Right cardiac atrium (tissue), 5 donors: ENCODE measurements at regions not wholly inside any gene's neighbourhood (a gene's known extent, or its start where the extent isn't known, plus 50 kb on each side); places are given as distances from the start of the nearest gene placed in this dataset.

Source experiments
- ATAC-seq, 2 donors: fragments of 200-7000 bp; cut with Tn5 transposase; one replicate each; pipeline versions ENCODE4 v1.8.0 to v1.9.1; 2020; ENCODE audit warnings: moderate library complexity in 2 of 2, mild to moderate bottlenecking in 1 of 2
- DNase-seq, 3 donors: peaks; one replicate each; pipeline ENCODE4 v3.0.0-alpha.2; 2020
- H3K27ac ChIP-seq: one replicate; pipeline ENCODE4 v1.5.1; 2013; ENCODE audit warnings: mild to moderate bottlenecking, low read length, control low read depth, moderate library complexity
- H3K27me3 ChIP-seq: one replicate; pipeline ENCODE4 v1.6.1; 2013; ENCODE audit not compliant: control insufficient read depth, insufficient read depth
- H3K4me1 ChIP-seq: one replicate; pipeline ENCODE4 v1.6.1; 2013; ENCODE audit warnings: low read length; ENCODE audit not compliant: control insufficient read depth, insufficient read depth
- H3K4me3 ChIP-seq: one replicate; pipeline ENCODE4 v1.5.1; 2013; ENCODE audit warnings: low read length, control low read depth
- H3K9me3 ChIP-seq: one replicate; pipeline ENCODE4 v1.6.1; 2013; ENCODE audit warnings: low read length; ENCODE audit not compliant: control insufficient read depth
- WGBS: extraction: QIAGEN DNeasy Blood & Tissue Kit; methylation state at CpG from one replicate; pipeline ENCODE4 v1.1.7; 2013; 5-methylcytosine and 5-hydroxymethylcytosine counted together
- intact Hi-C, 4 donors: fragments of 100-400 bp; cut with DNase I; formaldehyde crosslinking; loops; one replicate each; pipeline versions ENCODE4 v1.11.0 to v1.14.0; 2022 to 2023
- donor health status: healthy with polysubstance abuse.
- donor health status: DM: no; HTN: yes; CAD: no.
- donor health status: DM: no; HTN: no; CAD: no.
- donor health status: DM: no; HTN: yes; CAD: no; lungs with severe emphysema.
- donor health status: DM: yes; HTN: yes; CAD: no.

DNA sequence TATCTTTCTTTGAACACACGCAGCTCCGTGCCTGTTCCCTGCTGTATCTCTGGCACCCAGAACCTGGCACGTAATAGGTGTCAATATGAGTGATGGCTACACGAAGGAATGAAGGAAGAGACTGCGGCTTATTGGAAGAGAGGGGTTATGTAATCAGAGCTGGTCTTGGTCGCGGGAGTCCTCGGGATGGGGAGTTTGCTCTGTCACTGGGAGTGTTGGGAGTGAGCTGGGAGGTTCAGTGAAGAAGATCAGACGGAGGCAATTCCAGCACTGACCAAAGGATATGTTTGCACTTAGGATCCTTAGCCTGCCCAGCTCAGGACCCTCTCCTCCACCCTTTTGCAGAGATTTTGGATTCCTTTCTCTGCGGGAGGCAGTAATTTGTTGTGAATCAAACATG, 709.1 kb downstream of the PTPRU start:
- H3K27ac ChIP-seq: no peak overlapping the region
- no peaks in the 10 kb centered on the region for H3K9me3 ChIP-seq
- H3K4me3 ChIP-seq: no peak overlapping the region
- H3K4me1 ChIP-seq: no peaks in the 10 kb centered on the region
- no peak for DNase-seq
- H3K27me3 ChIP-seq: no peaks in the 10 kb centered on the region
- WGBS: 29% methylated on average over 10 of the region's 10 CpGs
- intact Hi-C loops: no loop called here
- ATAC-seq: no peak

DNA sequence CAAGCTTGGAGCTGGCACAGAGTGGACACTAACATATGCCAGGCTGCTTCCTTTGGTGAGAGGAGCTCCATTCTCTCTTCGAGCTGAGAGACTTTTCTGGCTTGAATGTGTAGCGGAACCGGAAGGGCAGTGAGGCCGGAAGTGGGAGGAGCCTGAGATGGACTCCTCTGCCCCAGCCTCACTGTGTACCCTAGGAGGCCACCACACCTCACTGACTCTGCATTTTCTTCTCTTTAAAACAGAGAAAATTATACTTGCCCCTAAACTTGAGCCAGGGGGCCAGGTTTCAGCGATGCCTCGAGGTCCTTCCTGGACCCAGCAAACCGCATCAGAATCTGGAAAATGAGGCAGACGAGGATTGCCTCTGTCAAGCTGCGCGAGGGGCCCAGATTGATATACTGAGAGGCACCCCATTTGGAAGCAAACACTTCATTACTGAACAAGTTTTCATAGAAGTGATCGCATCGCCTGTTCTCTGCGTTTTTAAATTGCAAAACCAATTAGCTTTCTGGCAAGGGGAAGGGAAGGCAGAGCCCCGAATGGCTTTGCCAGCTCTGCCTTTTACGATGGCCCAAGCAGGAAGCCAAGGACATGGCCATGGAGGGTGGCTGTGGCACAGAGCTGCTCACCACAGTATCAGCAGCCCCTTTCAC, 708.1 kb downstream of the PTPRU start:
- no peak overlapping the region for H3K27ac ChIP-seq
- no peak for DNase-seq
- H3K9me3 ChIP-seq: no peaks in the 10 kb centered on the region
- intact Hi-C loops: no loop called here
- 66% methylated on average over 15 of the region's 15 CpGs for WGBS
- H3K4me3 ChIP-seq: no peak overlapping the region
- no peak for ATAC-seq
- no peaks in the 10 kb centered on the region for H3K4me1 ChIP-seq
- H3K27me3 ChIP-seq: no peaks in the 10 kb centered on the region

DNA sequence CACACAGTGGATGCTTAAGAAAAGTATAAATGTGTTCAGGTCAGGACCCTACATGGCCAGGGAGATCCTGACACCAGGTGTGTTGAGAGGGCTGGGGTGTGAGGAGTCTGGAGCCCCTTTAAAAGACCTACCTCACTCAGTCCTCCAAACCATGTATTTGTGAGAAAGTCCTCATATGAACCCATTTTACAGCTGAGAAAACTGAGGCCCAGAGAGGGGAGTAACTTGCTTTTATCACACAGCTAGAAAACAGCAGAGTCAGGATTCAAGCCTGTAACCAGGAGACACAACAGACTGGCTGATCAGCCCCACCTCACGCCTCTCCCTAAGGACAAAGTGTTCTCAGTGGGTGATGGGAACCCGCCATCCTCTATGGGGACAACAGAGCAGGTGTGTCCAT, 706.7 kb downstream of the PTPRU start:
- no peaks in the 10 kb centered on the region for H3K27me3 ChIP-seq
- no peak overlapping the region for H3K27ac ChIP-seq
- no peaks in the 10 kb centered on the region for H3K9me3 ChIP-seq
- no peak overlapping the region for H3K4me3 ChIP-seq
- no peak for ATAC-seq
- DNase-seq: no peak
- intact Hi-C loops: no loop called here
- no peaks in the 10 kb centered on the region for H3K4me1 ChIP-seq
- WGBS: 96% methylated on average over 2 of the region's 2 CpGs

DNA sequence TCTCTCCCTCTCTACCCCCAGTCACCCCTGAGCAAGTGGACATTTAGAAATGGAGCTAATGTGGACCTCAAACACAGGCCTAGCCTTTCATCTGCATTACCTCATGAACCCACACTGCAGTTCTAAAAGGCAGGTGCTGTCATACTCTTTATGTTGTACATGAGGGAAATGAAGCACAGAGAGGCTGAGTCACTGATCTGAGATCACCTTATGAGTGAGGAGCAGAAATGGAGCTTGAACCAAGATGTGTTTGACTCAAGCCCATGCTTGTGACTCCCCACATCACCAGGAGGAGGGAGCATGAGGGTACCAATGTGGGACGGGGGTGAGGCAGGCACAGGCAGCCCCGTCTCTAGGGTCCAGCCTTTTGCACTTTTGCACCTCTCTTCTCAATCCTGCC, 702.8 kb downstream of the PTPRU start:
- Histone ChIP-seq H3K9me3 (no peaks in the 10 kb centered on the region), H3K27me3 (no peaks in the 10 kb centered on the region), H3K4me1 (no peaks in the 10 kb centered on the region), H3K27ac (no peak overlapping the region), H3K4me3 (no peak overlapping the region)
- DNase-seq (no peak), ATAC-seq (no peak)
- WGBS: 85% methylated on average over 2 of the region's 2 CpGs
- intact Hi-C loops: no loop called here

DNA sequence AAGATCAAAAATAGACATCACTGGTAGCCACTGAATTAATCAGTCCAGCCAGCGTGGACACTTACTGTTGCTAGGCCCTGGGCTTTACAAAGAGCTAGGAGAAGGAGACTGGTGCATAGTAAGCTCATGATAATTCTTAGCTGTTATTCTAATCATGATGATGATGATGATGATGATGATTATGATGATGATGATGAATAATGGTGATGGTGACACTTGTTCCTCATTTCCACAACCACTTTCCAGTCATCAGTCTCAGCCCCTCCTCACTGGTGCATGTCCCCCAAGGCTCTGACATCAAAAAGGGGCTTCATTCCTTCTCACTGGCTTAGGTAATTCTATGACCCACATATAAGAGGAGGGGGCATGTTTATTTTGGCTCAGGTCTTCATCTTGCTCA, 701.0 kb downstream of the PTPRU start:
- WGBS: 89% methylated on average over 1 of the region's 1 CpG
- intact Hi-C loops: no loop called here
- ATAC-seq: no peak
- H3K9me3 ChIP-seq: no peaks in the 10 kb centered on the region
- no peak overlapping the region for H3K4me3 ChIP-seq
- H3K27me3 ChIP-seq: no peaks in the 10 kb centered on the region
- H3K27ac ChIP-seq: no peak overlapping the region
- no peak for DNase-seq
- no peaks in the 10 kb centered on the region for H3K4me1 ChIP-seq

DNA sequence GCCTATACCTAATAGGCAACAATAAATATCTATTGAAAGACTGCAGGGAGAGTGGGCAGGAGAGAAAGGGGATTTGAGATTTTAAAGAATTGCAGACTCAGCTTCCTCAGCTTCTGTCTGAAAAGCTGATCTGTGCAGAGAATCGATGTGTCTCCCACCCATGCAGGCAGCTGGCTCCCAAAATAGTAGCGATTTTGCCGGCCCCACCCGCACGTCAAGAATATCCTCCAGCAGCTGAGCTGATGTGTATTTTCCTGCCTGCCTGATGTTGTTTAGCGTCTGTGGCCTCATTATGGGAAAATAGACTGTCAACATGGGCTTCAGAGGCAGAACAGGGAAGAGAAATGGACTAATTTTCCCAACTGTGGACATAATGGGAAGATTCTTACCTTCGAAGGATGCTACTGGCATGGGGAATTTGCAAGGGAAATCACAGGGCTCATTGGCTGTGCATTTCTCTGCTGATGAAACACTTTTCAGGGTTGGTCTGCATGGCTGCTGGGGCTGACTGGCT, 699.8 kb downstream of the PTPRU start:
- 60% methylated on average over 7 of the region's 7 CpGs for WGBS
- no peak for DNase-seq
- intact Hi-C loops: no loop called here
- no peak overlapping the region for H3K27ac ChIP-seq
- no peak overlapping the region for H3K4me3 ChIP-seq
- no peaks in the 10 kb centered on the region for H3K27me3 ChIP-seq
- H3K9me3 ChIP-seq: no peaks in the 10 kb centered on the region
- no peak for ATAC-seq
- H3K4me1 ChIP-seq: no peaks in the 10 kb centered on the region

DNA sequence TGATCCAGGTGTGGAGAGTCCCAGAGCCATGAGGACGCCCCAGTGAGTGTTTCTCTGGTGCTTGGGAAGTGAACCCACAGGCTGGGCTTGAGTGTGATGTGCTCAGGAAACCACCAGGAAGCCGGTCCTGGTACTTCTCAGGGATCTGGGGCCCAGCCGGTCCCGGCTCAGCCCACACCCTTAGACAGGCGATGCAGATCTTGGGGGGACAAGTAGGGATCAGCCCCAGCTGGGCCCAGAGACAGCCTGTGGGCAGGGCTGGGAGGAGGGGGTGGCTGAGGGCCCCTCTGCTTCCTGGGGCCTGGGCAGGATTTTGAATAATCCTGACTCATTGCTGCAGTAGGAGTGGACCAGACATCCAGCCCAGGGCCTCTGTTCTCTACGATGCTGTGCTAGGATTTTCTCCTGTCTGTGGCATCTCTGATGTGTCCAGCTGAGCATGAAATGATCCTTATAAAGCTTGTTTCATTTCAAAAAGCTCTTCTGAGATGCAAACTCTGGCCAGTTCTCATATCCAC, 698.0 kb downstream of the PTPRU start:
- WGBS: 83% methylated on average over 6 of the region's 6 CpGs
- H3K27me3 ChIP-seq: no peaks in the 10 kb centered on the region
- no peak for DNase-seq
- no peak for ATAC-seq
- H3K9me3 ChIP-seq: no peaks in the 10 kb centered on the region
- no peak overlapping the region for H3K27ac ChIP-seq
- H3K4me1 ChIP-seq: no peaks in the 10 kb centered on the region
- no peak overlapping the region for H3K4me3 ChIP-seq
- intact Hi-C loops: no loop called here

DNA sequence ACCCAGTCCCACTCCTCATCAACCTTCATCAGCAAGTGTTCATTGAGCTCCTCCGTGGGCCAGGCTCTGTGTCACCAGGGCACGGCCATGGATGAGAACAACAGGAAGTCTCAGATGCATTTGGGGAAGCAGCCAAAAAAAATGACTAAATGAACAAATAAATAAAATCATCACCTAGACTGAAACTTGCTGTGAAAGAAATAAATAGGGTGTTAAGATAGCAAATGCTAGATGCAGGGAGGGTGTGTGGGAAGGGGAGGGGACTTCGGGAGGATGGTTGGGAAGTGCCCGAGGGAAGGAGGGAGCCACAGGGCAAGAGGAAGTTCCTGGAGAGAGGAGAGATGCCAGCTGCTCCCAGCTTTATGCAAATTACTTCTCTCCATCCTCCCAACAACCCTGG, 696.7 kb downstream of the PTPRU start:
- WGBS: 25% methylated on average over 4 of the region's 4 CpGs
- H3K27me3 ChIP-seq: no peaks in the 10 kb centered on the region
- ATAC-seq: no peak

DNA sequence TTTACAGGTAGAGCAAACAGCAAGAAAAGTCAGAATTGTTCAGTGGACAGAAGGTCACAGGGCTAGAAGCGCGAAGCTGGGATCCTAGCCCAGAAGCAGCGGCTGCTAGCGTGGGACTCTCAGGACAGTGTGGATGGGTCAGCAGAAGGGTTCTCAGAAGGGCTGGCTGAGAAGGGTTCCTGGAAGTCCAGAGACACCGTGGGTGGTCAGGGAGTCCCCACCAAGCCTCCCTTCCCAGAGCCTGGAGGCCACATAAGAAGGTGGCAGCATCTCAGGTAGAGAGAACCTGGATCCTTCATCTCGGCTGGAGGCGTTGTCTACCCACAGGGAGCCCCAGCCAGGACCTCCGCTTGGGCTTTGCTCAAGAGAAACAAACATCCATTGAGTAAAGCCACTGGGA, 696.3 kb downstream of the PTPRU start:
- intact Hi-C loops: no loop called here
- 76% methylated on average over 8 of the region's 8 CpGs for WGBS
- no peaks in the 10 kb centered on the region for H3K9me3 ChIP-seq
- no peaks in the 10 kb centered on the region for H3K27me3 ChIP-seq
- ATAC-seq (no peak), DNase-seq (no peak)
- no peaks in the 10 kb centered on the region for H3K4me1 ChIP-seq
- H3K4me3 ChIP-seq: no peak overlapping the region
- H3K27ac ChIP-seq: no peak overlapping the region

More for the DNA sequence above, 696.7 kb downstream of the PTPRU start:
- no peak overlapping the region for H3K4me3 ChIP-seq
- no peak overlapping the region for H3K27ac ChIP-seq
- no peaks in the 10 kb centered on the region for H3K9me3 ChIP-seq
- intact Hi-C loops: no loop called here
- no peaks in the 10 kb centered on the region for H3K4me1 ChIP-seq
- no peak for DNase-seq

DNA sequence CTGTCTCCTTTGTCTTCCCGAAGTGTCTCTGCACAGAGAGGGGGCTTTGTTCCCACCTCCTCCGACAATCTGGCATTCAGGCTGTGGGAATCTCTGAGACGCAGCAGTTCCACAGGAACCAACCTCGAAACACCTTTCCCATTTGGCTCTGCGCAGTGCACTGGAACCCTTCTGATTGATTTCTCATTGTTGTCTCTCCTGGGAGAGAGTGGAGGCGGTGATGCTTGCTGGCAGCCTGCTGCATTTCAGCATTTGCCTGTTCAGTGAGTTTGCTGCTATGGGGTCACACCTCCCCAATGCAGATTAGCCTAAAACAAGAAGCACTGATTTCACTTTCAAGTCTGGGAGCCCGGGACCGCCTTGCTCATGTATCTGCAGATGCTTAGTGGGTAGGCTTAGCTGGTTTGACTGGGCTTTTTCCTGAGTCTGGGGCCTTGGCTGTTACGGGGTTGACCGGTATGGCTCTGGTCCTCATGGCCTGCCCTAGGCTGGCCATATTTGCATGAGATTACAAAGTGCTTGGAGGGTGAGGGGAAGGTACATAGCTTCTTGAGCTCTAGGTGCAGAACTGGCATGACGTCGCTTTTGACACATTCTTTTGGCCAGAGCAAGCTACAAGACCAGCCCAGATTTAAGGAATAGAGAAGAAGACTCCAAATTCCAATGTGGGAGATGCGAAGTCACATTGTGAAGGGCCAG, 695.3 kb downstream of the PTPRU start:
- no peaks in the 10 kb centered on the region for H3K27me3 ChIP-seq
- H3K9me3 ChIP-seq: no peaks in the 10 kb centered on the region
- H3K4me1 ChIP-seq: no peaks in the 10 kb centered on the region
- intact Hi-C loops: no loop called here
- DNase-seq (no peak), ATAC-seq (no peak)
- no peak overlapping the region for H3K27ac ChIP-seq
- WGBS: 71% methylated on average over 13 of the region's 13 CpGs
- no peak overlapping the region for H3K4me3 ChIP-seq

DNA sequence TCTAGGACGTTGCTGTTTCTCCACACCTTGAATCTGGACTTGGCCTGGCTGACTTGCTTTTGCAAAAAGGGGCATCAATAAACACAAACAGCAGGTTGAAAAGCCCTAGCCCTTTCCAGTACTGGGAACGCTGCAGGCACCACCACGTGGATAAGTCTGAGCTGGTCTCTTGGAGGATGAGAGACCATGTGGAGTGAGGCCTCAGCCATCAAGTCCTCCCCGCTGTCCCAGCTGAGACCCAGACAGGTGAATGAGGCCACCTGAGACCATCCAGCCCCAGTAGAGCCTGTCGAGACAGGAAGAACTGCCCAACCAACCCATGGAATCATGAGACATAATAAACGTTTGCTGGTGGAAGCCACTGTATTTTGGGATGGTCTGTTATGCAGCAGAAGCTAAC, 688.7 kb downstream of the PTPRU start:
- Histone ChIP-seq H3K27ac (no peak overlapping the region), H3K4me3 (no peak overlapping the region), H3K27me3 (no peaks in the 10 kb centered on the region), H3K4me1 (no peaks in the 10 kb centered on the region), H3K9me3 (no peaks in the 10 kb centered on the region)
- intact Hi-C loops: no loop called here
- no peak for ATAC-seq
- 84% methylated on average over 6 of the region's 6 CpGs for WGBS
- no peak for DNase-seq
